Left kidney (tissue), 1 donor: ENCODE measurements at regions not wholly inside any gene's neighbourhood (a gene's known extent, or its start where the extent isn't known, plus 50 kb on each side); places are given as distances from the start of the nearest gene placed in this dataset.

Experiments used
- DNase-seq: peaks from one replicate; pipeline ENCODE4 v3.0.0-alpha.2; 2013

DNA sequence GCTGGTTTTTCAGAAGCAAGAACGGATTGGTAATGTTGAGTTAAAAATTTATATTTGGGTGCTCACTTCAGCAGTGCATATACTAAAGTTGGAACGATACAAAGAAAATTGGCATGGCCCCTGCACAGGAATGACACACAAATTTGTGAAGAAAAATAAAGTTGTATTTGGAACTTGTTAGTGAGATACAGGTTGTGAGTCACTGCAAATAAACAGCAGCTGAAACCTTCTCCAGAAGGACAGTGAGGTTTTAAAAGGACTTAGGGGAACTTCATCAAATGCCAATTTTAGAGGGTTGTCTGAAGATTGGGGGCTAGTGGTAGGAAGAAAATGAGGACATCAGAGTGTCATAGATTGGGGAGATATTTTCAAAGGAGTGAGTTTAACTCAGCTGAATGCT, 79.7 kb upstream of the ELOVL6 start:
- DNase-seq, result no peak

DNA sequence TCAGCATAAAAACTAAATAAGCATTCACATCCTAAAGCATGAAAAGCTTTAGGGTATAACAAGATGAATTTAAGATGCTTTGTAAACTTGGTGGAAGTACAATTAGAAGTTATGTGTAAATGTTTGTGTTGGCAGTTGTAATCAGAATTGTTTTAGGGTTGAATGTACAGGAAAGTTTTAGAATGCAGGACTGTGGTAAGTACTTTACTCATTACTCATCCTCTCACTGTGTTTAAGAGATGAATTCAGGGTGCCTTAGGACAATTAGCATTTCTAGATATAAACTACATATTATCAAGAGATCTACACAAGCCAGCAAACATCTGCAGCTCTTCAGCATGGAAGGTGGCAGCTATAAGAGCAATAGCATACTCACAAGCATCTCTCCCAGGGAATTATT, 77.5 kb upstream of the ELOVL6 start:
- no peak for DNase-seq

DNA sequence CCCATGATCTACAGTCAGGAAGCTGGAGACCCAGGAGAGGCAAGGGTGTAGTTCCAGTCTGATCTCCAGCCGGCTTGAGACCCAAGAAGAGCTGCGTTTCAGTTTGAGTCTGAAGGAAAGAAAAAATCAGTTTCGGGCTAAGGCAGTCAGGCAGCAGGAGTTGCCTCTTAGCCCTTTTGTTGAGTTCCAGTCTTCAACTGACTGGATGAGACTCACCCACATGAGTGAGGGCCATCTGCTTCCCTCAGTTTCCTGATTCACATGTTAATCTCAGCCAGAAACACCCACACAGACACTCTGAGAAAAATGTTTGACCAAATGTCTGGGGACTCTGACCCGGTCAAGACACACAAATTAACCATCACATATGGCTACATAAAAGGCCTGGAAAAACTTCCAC, 73.6 kb upstream of the ELOVL6 start:
- no peak for DNase-seq

DNA sequence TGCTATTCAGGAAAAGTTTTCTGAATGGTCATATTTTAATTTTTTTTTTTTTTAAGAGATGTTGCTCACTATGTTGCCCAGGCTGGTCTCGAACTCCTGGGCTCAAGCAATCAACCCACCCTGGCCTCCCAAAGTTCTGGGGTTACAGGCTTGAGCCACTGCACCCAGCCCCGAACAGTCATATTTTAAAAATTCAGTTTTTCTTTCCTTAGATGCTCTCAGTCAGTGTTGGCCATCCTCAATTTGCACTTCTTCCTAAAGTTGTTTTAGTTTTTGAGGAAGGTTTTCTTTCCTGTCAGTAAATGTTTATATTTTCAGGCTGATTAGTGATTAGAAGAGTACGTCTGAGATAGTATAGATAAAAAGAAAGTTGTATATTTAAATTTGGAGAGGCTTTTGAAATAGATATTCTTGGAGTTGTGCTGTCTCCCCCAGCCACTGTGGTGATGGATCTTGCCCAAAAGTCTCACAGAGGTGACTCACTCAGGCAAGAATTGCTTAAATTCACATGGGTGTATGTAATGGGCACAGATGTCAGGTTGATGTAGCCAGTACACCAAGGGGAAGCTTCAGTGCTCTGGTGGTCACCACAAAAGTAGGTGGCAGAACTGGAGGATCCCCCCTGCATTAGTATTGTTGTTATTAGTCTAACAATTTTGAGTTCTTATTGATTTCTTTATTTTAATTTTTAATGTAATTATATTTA, 72.2 kb upstream of the ELOVL6 start:
- DNase-seq, result no peak

DNA sequence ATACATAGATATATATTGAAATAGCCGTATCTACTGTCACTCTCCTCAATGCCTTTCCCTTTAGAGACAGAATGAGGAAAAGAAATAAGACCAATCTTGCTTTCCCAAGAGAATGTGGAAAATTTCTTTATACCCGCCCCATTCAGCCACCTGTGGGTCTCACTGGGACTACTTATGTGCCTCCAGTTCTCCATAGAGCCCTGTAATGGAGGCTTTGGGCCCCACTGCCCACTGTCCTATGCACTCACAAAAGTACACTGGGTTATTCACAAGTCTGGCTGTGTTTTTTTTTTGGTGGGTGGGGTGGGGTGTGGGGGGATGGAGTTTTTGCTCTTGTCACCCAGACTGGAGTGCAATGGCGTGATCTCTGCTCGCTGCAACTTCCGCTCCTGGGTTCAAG, 70.4 kb upstream of the ELOVL6 start:
- DNase-seq, result no peak

DNA sequence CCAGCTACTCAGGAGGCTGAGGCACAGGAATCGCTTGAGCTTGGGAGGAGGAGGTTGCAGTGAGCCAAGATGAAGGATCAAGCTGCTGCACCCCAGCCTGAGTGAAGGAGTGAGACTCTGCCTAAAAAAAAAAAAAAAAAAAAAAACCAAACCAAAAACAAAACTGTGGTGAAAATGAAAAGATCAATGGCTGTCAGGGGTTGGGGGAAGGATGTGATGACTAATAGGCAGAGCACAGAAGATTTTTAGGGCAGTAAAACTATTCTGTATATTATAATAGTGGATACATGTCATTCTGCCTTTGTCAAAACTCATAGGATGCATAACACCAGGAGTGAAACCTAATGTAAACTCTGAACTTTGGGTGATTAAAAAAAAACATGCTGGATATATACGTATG, 69.9 kb upstream of the ELOVL6 start:
- no peak for DNase-seq

DNA sequence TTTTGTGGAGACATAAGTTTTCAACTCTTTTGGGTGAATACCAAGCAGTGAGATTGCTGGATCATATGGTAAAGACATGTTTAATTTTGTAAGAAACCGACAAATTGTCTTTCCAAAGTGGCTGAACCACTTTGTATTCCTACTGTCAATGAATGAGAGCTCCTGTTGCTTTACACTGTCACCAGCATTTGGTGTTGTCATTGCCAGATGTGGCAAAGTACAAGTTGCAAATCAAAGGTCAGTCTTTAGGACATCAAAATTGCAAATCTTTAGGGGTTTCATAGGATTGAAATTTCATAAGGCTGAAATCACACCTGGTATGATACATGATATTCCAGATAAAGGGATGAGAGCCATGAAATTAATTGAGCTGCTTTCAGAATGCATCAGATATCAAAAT, 67.7 kb upstream of the ELOVL6 start:
- DNase-seq, result no peak

DNA sequence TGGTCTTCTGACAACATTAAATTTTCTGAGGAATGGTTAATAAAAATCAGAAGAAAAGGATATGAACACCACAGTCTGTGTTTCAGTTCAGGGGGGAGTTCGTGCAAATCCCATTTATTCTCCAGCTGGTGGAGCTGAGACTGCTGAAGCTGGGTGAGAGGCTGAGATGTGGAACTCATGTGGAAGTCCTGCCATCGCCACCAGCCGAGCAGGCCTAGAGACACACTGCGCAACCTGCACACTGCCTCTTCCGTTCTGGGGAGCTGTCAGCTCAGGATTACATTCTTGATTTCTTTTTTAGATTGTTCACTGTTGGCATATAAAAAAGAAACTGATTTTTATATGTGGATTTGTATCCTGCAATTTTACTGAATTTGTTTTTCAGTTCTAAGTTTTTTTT, 66.6 kb upstream of the ELOVL6 start:
- DNase-seq, result no peak

DNA sequence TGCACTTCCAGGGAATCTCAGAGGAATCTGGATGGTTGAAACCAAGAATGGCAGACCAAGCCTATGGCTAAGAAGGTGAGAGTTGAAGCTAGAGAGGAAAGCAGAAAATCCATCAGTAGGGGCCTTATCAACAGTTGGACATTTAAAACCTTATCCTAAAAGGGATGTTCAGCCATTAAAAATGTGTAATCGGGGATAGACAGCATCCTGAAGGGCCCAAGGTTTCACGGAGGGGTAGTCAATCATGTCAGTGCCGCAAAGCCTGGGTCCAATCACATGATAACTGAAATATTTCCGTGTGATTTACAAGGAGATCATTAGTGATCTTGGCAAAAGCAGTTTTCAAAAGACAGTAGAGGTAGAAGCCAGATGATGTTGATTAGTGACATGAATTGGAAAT, 61.9 kb upstream of the ELOVL6 start:
- DNase-seq, result no peak

DNA sequence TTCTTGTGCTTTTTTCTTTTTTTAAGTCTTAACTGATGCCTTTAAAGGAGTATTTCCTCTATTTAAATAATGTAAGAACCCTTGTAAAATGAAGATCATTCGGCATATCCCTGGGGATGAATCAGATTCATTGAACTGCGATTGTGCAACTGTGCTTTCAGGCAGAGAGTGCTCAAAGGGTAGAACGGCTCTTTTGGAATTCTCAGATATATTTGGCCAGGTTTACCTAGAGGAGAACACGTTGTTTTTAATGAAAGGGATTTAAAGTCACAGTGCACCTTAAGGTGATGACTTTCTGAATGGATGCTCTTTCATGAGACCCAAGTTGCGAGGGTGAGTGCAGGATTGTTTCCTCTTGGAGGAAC, 51.6 kb upstream of the ELOVL6 start:
- DNase-seq, result no peak

DNA sequence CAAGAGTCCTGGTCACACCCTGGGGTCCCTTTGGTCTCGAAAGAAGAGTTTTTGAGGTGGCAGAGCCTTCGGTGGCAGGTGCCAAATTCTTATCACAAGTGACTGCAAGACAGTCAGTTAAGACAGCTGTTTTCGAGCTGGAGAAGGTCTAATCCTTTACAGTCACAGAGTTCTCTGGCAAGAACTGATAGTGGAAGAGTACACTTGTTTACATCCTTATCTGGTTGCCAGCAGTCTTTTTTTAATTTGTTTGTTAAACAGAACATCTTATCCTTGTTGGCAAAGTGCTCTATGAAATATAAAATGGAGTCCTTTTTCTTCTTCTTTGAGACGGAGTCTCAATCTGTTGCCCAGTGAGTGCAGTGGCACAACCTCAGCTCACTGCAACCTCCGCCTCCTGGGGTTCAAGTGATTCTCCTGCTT, 50.4 kb upstream of the ELOVL6 start:
- no peak for DNase-seq
